ENCODE measurements at regions not wholly inside any gene's neighbourhood (a gene's known extent, or its start where the extent isn't known, plus 50 kb on each side); places are given as distances from the start of the nearest gene placed in this dataset.

DNA sequence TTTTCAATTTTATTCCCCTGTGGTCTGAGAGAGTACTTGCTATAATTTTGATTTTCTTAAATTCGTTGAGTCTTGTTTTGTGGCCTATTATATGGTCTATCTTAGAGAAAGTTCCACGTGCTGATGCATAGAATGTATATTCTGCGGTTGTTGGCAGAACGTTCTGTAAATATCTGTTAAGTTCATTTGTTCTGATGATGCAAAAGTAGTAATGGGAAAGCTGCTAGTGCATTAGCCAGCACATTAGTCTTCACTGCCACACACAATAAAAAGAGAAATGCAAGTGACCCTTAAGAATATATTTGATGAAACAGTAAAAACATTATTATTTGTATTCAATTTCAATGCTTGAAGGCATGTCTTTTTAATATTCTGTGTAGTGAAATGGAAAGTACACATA, 84.8 kb downstream of the GTPBP8 start:
- no peaks in the 10 kb centered on the region for H4K20me1 ChIP-seq (ENCODE audit: insufficient read depth, low read length)
- DNase-seq, result no peak
- no peak overlapping the region for H3K14ac ChIP-seq (replicated peaks; ENCODE audit: low read depth, low read length)
- H3K4me1 ChIP-seq (ENCODE audit: control insufficient read depth, insufficient read depth, low read length), result peaks cover 2% of the 10 kb centered on the region; the same call in 1 of the 2 replicates
- H3K4me3 ChIP-seq (ENCODE audit: insufficient read depth, low read depth, low read length), result no peak overlapping the region
- H4K5ac ChIP-seq (ENCODE audit: low read depth, low read length), result no peak overlapping the region
- no peak overlapping the region for H2AFZ ChIP-seq (replicated peaks; ENCODE audit: low read length, poor library complexity)
- H3K23ac ChIP-seq (ENCODE audit: low read depth, low read length), result no peak overlapping the region
- BruUV-seq (replicated peaks), result no TSS peak
- dilution Hi-C loops (cut with HindIII; ENCODE audit: low sequenced_read_pairs, unreplicated experiment), result no loop called here
- H3K79me1 ChIP-seq (ENCODE audit: low read depth in 1 of 2, low read length in 2 of 2), result no peaks in the 10 kb centered on the region
- no peak overlapping the region for H3K9ac ChIP-seq (ENCODE audit: low read depth, low read length)
- ChIA-PET POLR2A (ENCODE audit: unreplicated experiment) (no interaction called here), CTCF (no interaction called here)
- WGBS, 2 experiments (ENCODE audit: extremely low coverage in 2 of 2, insufficient read length in 1 of 2), result no CpG with 5 or more reads among the region's 4 CpGs
- H2AK9ac ChIP-seq (replicated peaks; ENCODE audit: low read depth, low read length, poor library complexity), result no peak overlapping the region
- H3K4me2 ChIP-seq (ENCODE audit: low read depth, low read length), result no peak overlapping the region
- no peak overlapping the region for H4K8ac ChIP-seq (ENCODE audit: low read depth in 2 of 2, low read length in 2 of 2)
- H3K18ac ChIP-seq (ENCODE audit: low read depth, low read length), result no peak overlapping the region
- no peak overlapping the region for H2BK20ac ChIP-seq (ENCODE audit: low read depth, low read length)
- H3K9me1 ChIP-seq (ENCODE audit: insufficient read depth, low read length), result no peaks in the 10 kb centered on the region
- H3K56ac ChIP-seq (ENCODE audit: extremely low read depth, insufficient read depth, low read length), result no peak overlapping the region
- H3K27me3 ChIP-seq (ENCODE audit: control insufficient read depth, insufficient read depth, low read length), result peaks cover 4% of the 10 kb centered on the region; the same call in 1 of the 2 replicates
- H3K4ac ChIP-seq (ENCODE audit: low read depth, low read length), result no peak overlapping the region
- H3K9me3 ChIP-seq (ENCODE audit: control insufficient read depth, insufficient read depth, low read length), result no peaks in the 10 kb centered on the region
- no peak overlapping the region for H2BK120ac ChIP-seq (ENCODE audit: low read depth, low read length)
- no peaks in the 10 kb centered on the region for H3K36me3 ChIP-seq (ENCODE audit: control insufficient read depth, insufficient read depth, low read length)
- in situ Hi-C loops (cut with MboI; ENCODE audit: low sequenced_read_pairs), result no loop called here
- no peak overlapping the region for H2BK15ac ChIP-seq (ENCODE audit: low read depth, low read length)
- no peak for ATAC-seq (ENCODE audit: low read depth)
- no peak overlapping the region for H2AK5ac ChIP-seq (ENCODE audit: low read depth, low read length)
- intact Hi-C loops (cut with micrococcal nuclease), result no loop called here
- TF ChIP-seq POLR2A (IDR thresholded peaks at IDR 0.05; ENCODE audit: low read depth, low read length), result no peak
- TF ChIP-seq USF2 (IDR thresholded peaks at IDR 0.05; ENCODE audit: low read depth, low read length), result no peak
- TF ChIP-seq SMC3 (IDR thresholded peaks at IDR 0.05; ENCODE audit: low read depth, low read length), result no peak
- no peak for TF ChIP-seq CEBPB (IDR thresholded peaks at IDR 0.05; ENCODE audit: low read depth, low read length)
- TF ChIP-seq RFX5 (IDR thresholded peaks at IDR 0.05; ENCODE audit: low read depth, low read length), result no peak
- no peak for TF ChIP-seq NFE2L2 (IDR thresholded peaks at IDR 0.05; ENCODE audit: low read depth, low read length)
- TF ChIP-seq MXI1 (IDR thresholded peaks at IDR 0.05; ENCODE audit: borderline replicate concordance, low read depth, low read length), result no peak
- TF ChIP-seq MAZ (IDR thresholded peaks at IDR 0.05; ENCODE audit: borderline replicate concordance, low read depth, low read length), result no peak
- TF ChIP-seq ELK1 (IDR thresholded peaks at IDR 0.05; ENCODE audit: borderline replicate concordance, low read depth, low read length), result no peak
- TF ChIP-seq CHD1 (IDR thresholded peaks at IDR 0.05; ENCODE audit: low read depth, low read length), result no peak
- no peak for TF ChIP-seq FOS (IDR thresholded peaks at IDR 0.05; ENCODE audit: low read depth, low read length)
- TF ChIP-seq, protein P1, sequence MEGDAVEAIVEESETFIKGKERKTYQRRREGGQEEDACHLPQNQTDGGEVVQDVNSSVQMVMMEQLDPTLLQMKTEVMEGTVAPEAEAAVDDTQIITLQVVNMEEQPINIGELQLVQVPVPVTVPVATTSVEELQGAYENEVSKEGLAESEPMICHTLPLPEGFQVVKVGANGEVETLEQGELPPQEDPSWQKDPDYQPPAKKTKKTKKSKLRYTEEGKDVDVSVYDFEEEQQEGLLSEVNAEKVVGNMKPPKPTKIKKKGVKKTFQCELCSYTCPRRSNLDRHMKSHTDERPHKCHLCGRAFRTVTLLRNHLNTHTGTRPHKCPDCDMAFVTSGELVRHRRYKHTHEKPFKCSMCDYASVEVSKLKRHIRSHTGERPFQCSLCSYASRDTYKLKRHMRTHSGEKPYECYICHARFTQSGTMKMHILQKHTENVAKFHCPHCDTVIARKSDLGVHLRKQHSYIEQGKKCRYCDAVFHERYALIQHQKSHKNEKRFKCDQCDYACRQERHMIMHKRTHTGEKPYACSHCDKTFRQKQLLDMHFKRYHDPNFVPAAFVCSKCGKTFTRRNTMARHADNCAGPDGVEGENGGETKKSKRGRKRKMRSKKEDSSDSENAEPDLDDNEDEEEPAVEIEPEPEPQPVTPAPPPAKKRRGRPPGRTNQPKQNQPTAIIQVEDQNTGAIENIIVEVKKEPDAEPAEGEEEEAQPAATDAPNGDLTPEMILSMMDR (conservative IDR thresholded peaks at IDR 0.05; ENCODE audit: low read depth, low read length), result no peak
- TF ChIP-seq RAD21 (IDR thresholded peaks at IDR 0.05; ENCODE audit: low read length), result no peak
- TF ChIP-seq RCOR1 (IDR thresholded peaks at IDR 0.05; ENCODE audit: insufficient replicate concordance, low read length), result no peak
- TF ChIP-seq BHLHE40 (IDR thresholded peaks at IDR 0.05; ENCODE audit: low read depth, low read length), result no peak
- no peak overlapping the region for H4K91ac ChIP-seq (ENCODE audit: insufficient read depth, low read depth, low read length)
- H2BK5ac ChIP-seq (ENCODE audit: low read depth, low read length, poor library complexity, severe bottlenecking), result no peak overlapping the region
- no peak overlapping the region for H3K27ac ChIP-seq (ENCODE audit: insufficient read depth, low read length)

Measured in IMR-90 (cell line).